ENCODE measurements at regions not wholly inside any gene's neighbourhood (a gene's known extent, or its start where the extent isn't known, plus 50 kb on each side); places are given as distances from the start of the nearest gene placed in this dataset.
A peak's percentile ranks its signal among the peaks of the same experiment; 100 is the strongest.

GRCh38 chr14:58825606-58826005 is 187.8 kb downstream of the DACT1 start:
- no CpG with 5 or more reads among the region's 2 CpGs for WGBS (ENCODE audit: insufficient coverage)
- H3K4me3 ChIP-seq (ENCODE audit: low read depth, low read length), result no peak overlapping the region
- no peaks in the 10 kb centered on the region for H3K27me3 ChIP-seq (ENCODE audit: control insufficient read depth, insufficient read depth, low read length)
- no peak overlapping the region for H3K27ac ChIP-seq (ENCODE audit: low read depth, low read length)
- no peaks in the 10 kb centered on the region for H3K4me1 ChIP-seq (ENCODE audit: control insufficient read depth, insufficient read depth, low read length)
- H3K36me3 ChIP-seq (ENCODE audit: control insufficient read depth, insufficient read depth, low read length), result no peaks in the 10 kb centered on the region
- H3K9me3 ChIP-seq (ENCODE audit: control insufficient read depth, insufficient read depth, low read length), result no peaks in the 10 kb centered on the region
- no peak for DNase-seq (ENCODE audit: low read depth in 4 of 6, low spot score in 6 of 6)

GRCh38 chr14:58826845-58827686 is 189.3 kb downstream of the DACT1 start:
- no peak overlapping the region for H3K27ac ChIP-seq (ENCODE audit: low read depth, low read length)
- DNase-seq (ENCODE audit: low read depth in 4 of 6, low spot score in 6 of 6), result no peak
- WGBS (ENCODE audit: insufficient coverage), result 97% methylated on average over 6 of the region's 9 CpGs
- no peaks in the 10 kb centered on the region for H3K36me3 ChIP-seq (ENCODE audit: control insufficient read depth, insufficient read depth, low read length)
- no peaks in the 10 kb centered on the region for H3K27me3 ChIP-seq (ENCODE audit: control insufficient read depth, insufficient read depth, low read length)
- peaks cover 3% of the 10 kb centered on the region for H3K4me1 ChIP-seq (ENCODE audit: control insufficient read depth, insufficient read depth, low read length)
- no peak overlapping the region for H3K4me3 ChIP-seq (ENCODE audit: low read depth, low read length)
- no peaks in the 10 kb centered on the region for H3K9me3 ChIP-seq (ENCODE audit: control insufficient read depth, insufficient read depth, low read length)

- no peaks in the 10 kb centered on the region for H3K27me3 ChIP-seq (ENCODE audit: control insufficient read depth, insufficient read depth, low read length)
- no peak overlapping the region for H3K4me3 ChIP-seq (ENCODE audit: low read depth, low read length)
- WGBS (ENCODE audit: insufficient coverage), result 100% methylated on average over 3 of the region's 15 CpGs
- peaks cover 4% of the 10 kb centered on the region for H3K4me1 ChIP-seq (ENCODE audit: control insufficient read depth, insufficient read depth, low read length)
- DNase-seq (ENCODE audit: low read depth in 4 of 6, low spot score in 6 of 6), result no peak
- no peaks in the 10 kb centered on the region for H3K36me3 ChIP-seq (ENCODE audit: control insufficient read depth, insufficient read depth, low read length)
- no peak overlapping the region for H3K27ac ChIP-seq (ENCODE audit: low read depth, low read length)
- H3K9me3 ChIP-seq (ENCODE audit: control insufficient read depth, insufficient read depth, low read length), result no peaks in the 10 kb centered on the region
These were observed 190.5 kb downstream of the DACT1 start for GRCh38 chr14:58828298-58828697.

- H3K4me1 ChIP-seq (ENCODE audit: control insufficient read depth, insufficient read depth, low read length), result peaks cover 4% of the 10 kb centered on the region
- WGBS (ENCODE audit: insufficient coverage), result no CpG with 5 or more reads among the region's 3 CpGs
- H3K4me3 ChIP-seq (ENCODE audit: low read depth, low read length), result no peak overlapping the region
- no peak overlapping the region for H3K27ac ChIP-seq (ENCODE audit: low read depth, low read length)
- H3K9me3 ChIP-seq (ENCODE audit: control insufficient read depth, insufficient read depth, low read length), result no peaks in the 10 kb centered on the region
- DNase-seq (ENCODE audit: low read depth in 4 of 6, low spot score in 6 of 6), result peak in 1 of 6 donors; percentile 53
- peaks cover 5% of the 10 kb centered on the region for H3K36me3 ChIP-seq (ENCODE audit: control insufficient read depth, insufficient read depth, low read length)
- no peaks in the 10 kb centered on the region for H3K27me3 ChIP-seq (ENCODE audit: control insufficient read depth, insufficient read depth, low read length)
These were observed 191.8 kb downstream of the DACT1 start for GRCh38 chr14:58829594-58829993.

- H3K27me3 ChIP-seq (ENCODE audit: control insufficient read depth, insufficient read depth, low read length), result no peaks in the 10 kb centered on the region
- DNase-seq (ENCODE audit: low read depth in 4 of 6, low spot score in 6 of 6), result no peak
- no peak overlapping the region for H3K4me3 ChIP-seq (ENCODE audit: low read depth, low read length)
- WGBS (ENCODE audit: insufficient coverage), result 92% methylated on average over 2 of the region's 2 CpGs
- H3K36me3 ChIP-seq (ENCODE audit: control insufficient read depth, insufficient read depth, low read length), result peaks cover 5% of the 10 kb centered on the region
- H3K27ac ChIP-seq (ENCODE audit: low read depth, low read length), result no peak overlapping the region
- H3K4me1 ChIP-seq (ENCODE audit: control insufficient read depth, insufficient read depth, low read length), result peaks cover 4% of the 10 kb centered on the region
- H3K9me3 ChIP-seq (ENCODE audit: control insufficient read depth, insufficient read depth, low read length), result no peaks in the 10 kb centered on the region
These were observed 192.4 kb downstream of the DACT1 start for GRCh38 chr14:58830121-58830520.

- DNase-seq (ENCODE audit: low read depth in 4 of 6, low spot score in 6 of 6), result peak in 4 of 6 donors; percentile 18 to 89 (median 54)
- peaks cover 4% of the 10 kb centered on the region for H3K4me1 ChIP-seq (ENCODE audit: control insufficient read depth, insufficient read depth, low read length)
- WGBS (ENCODE audit: insufficient coverage), result 10% methylated on average over 2 of the region's 3 CpGs
- H3K27ac ChIP-seq (ENCODE audit: low read depth, low read length), result no peak overlapping the region
- H3K4me3 ChIP-seq (ENCODE audit: low read depth, low read length), result no peak overlapping the region
- no peaks in the 10 kb centered on the region for H3K9me3 ChIP-seq (ENCODE audit: control insufficient read depth, insufficient read depth, low read length)
- H3K36me3 ChIP-seq (ENCODE audit: control insufficient read depth, insufficient read depth, low read length), result peaks cover 5% of the 10 kb centered on the region
- H3K27me3 ChIP-seq (ENCODE audit: control insufficient read depth, insufficient read depth, low read length), result no peaks in the 10 kb centered on the region
These were observed 194.3 kb downstream of the DACT1 start for GRCh38 chr14:58832095-58832521.

- Histone ChIP-seq H3K27ac (ENCODE audit: low read depth, low read length) (no peak overlapping the region), H3K4me1 (ENCODE audit: control insufficient read depth, insufficient read depth, low read length) (peaks cover 4% of the 10 kb centered on the region), H3K36me3 (ENCODE audit: control insufficient read depth, insufficient read depth, low read length) (peaks cover 5% of the 10 kb centered on the region), H3K4me3 (ENCODE audit: low read depth, low read length) (no peak overlapping the region), H3K27me3 (ENCODE audit: control insufficient read depth, insufficient read depth, low read length) (no peaks in the 10 kb centered on the region), H3K9me3 (ENCODE audit: control insufficient read depth, insufficient read depth, low read length) (no peaks in the 10 kb centered on the region)
- 97% methylated on average over 33 of the region's 33 CpGs for WGBS (ENCODE audit: insufficient coverage)
- DNase-seq (ENCODE audit: low read depth in 4 of 6, low spot score in 6 of 6), result no peak
These were observed 196.0 kb downstream of the DACT1 start for GRCh38 chr14:58833634-58834378.

- H3K9me3 ChIP-seq (ENCODE audit: control insufficient read depth, insufficient read depth, low read length), result no peaks in the 10 kb centered on the region
- WGBS (ENCODE audit: insufficient coverage), result no CpG with 5 or more reads among the region's 1 CpG
- peaks cover 4% of the 10 kb centered on the region for H3K4me1 ChIP-seq (ENCODE audit: control insufficient read depth, insufficient read depth, low read length)
- peaks cover 5% of the 10 kb centered on the region for H3K36me3 ChIP-seq (ENCODE audit: control insufficient read depth, insufficient read depth, low read length)
- no peaks in the 10 kb centered on the region for H3K27me3 ChIP-seq (ENCODE audit: control insufficient read depth, insufficient read depth, low read length)
- H3K4me3 ChIP-seq (ENCODE audit: low read depth, low read length), result no peak overlapping the region
- no peak overlapping the region for H3K27ac ChIP-seq (ENCODE audit: low read depth, low read length)
- no peak for DNase-seq (ENCODE audit: low read depth in 4 of 6, low spot score in 6 of 6)
These were observed 198.7 kb downstream of the DACT1 start for GRCh38 chr14:58836303-58836974.

- Histone ChIP-seq H3K27me3 (ENCODE audit: control insufficient read depth, insufficient read depth, low read length) (no peaks in the 10 kb centered on the region), H3K9me3 (ENCODE audit: control insufficient read depth, insufficient read depth, low read length) (no peaks in the 10 kb centered on the region), H3K27ac (ENCODE audit: low read depth, low read length) (no peak overlapping the region), H3K36me3 (ENCODE audit: control insufficient read depth, insufficient read depth, low read length) (no peaks in the 10 kb centered on the region), H3K4me3 (ENCODE audit: low read depth, low read length) (no peak overlapping the region), H3K4me1 (ENCODE audit: control insufficient read depth, insufficient read depth, low read length) (no peaks in the 10 kb centered on the region)
- WGBS (ENCODE audit: insufficient coverage), result no CpG with 5 or more reads among the region's 5 CpGs
- no peak for DNase-seq (ENCODE audit: low read depth in 4 of 6, low spot score in 6 of 6)
These were observed 201.5 kb downstream of the DACT1 start for GRCh38 chr14:58839233-58839632.
